H9 (cell line): ENCODE measurements at regions not wholly inside any gene's neighbourhood (a gene's known extent, or its start where the extent isn't known, plus 50 kb on each side); places are given as distances from the start of the nearest gene placed in this dataset.

Source experiments
- DNase-seq: peaks from one replicate; pipeline ENCODE4 v3.0.0-alpha.2; 2017
- H2AFZ ChIP-seq: one replicate; pipeline ENCODE4 v1.6.1; 2013; ENCODE audit warnings: mild to moderate bottlenecking, low read length, control low read depth, moderate library complexity
- H2AK5ac ChIP-seq: 2 replicates; pipeline ENCODE4 v1.6.1; 2013; ENCODE audit warnings: low read length, control low read depth, mixed read lengths; ENCODE audit not compliant: insufficient read length
- H2BK120ac ChIP-seq: one replicate; pipeline ENCODE4 v1.6.1; 2013; ENCODE audit warnings: low read depth, mild to moderate bottlenecking, low read length, control low read depth, inconsistent platforms; ENCODE audit not compliant: poor library complexity, severe bottlenecking
- H2BK12ac ChIP-seq: 2 replicates; pipeline ENCODE4 v1.6.1; 2013; ENCODE audit warnings: low read length, control low read depth, mixed read lengths, low read depth; ENCODE audit not compliant: insufficient read length
- H2BK15ac ChIP-seq: 2 replicates; pipeline ENCODE4 v1.6.1; 2013; ENCODE audit warnings: low read depth, low read length, control low read depth
- H2BK20ac ChIP-seq: one replicate; pipeline ENCODE4 v1.6.1; 2013; ENCODE audit warnings: low read depth, mild to moderate bottlenecking, low read length, control low read depth, inconsistent platforms; ENCODE audit not compliant: poor library complexity, severe bottlenecking
- H2BK5ac ChIP-seq: 2 replicates; pipeline ENCODE4 v1.6.1; 2013; ENCODE audit warnings: low read length, control low read depth, mixed read lengths; ENCODE audit not compliant: insufficient read length
- H3K14ac ChIP-seq: 2 replicates; pipeline ENCODE4 v1.6.1; 2013; ENCODE audit warnings: low read length, control low read depth; ENCODE audit not compliant: insufficient read depth
- H3K18ac ChIP-seq: 2 replicates; pipeline ENCODE4 v1.6.1; 2013; ENCODE audit warnings: low read depth, mild to moderate bottlenecking, mixed read lengths, low read length, control low read depth; ENCODE audit not compliant: insufficient read length
- H3K23ac ChIP-seq: 2 replicates; pipeline ENCODE4 v1.6.1; 2013; ENCODE audit warnings: low read length, control low read depth, mixed read lengths, low read depth; ENCODE audit not compliant: insufficient read length
- H3K23me2 ChIP-seq: 2 replicates; pipeline ENCODE4 v1.6.1; 2013; ENCODE audit warnings: low read depth, mild to moderate bottlenecking, mixed read lengths, low read length, control low read depth; ENCODE audit not compliant: insufficient read length, poor library complexity, severe bottlenecking
- H3K27ac ChIP-seq: 2 replicates; pipeline ENCODE4 v1.5.1; 2013; ENCODE audit warnings: low read length, control low read depth, mixed read lengths, low read depth; ENCODE audit not compliant: insufficient read length
- H3K27me3 ChIP-seq: 2 replicates; pipeline ENCODE4 v1.6.1; 2013; ENCODE audit warnings: low read length, control low read depth, inconsistent platforms; ENCODE audit not compliant: insufficient read depth
- H3K4ac ChIP-seq: 2 replicates; pipeline ENCODE4 v1.6.1; 2013; ENCODE audit warnings: low read depth, mild to moderate bottlenecking, control low read depth, inconsistent platforms, low read length, moderate library complexity
- H3K4me1 ChIP-seq: 2 replicates; pipeline ENCODE4 v1.6.1; 2013; ENCODE audit warnings: low read length, control low read depth, inconsistent platforms; ENCODE audit not compliant: insufficient read depth
- H3K4me2 ChIP-seq: 2 replicates; pipeline ENCODE4 v1.6.1; 2013; ENCODE audit warnings: low read length, control low read depth, mixed read lengths; ENCODE audit not compliant: insufficient read length, insufficient read depth
- H3K56ac ChIP-seq: 2 replicates; pipeline ENCODE4 v1.6.1; 2013; ENCODE audit warnings: low read depth, mild to moderate bottlenecking, mixed read lengths, low read length, control low read depth; ENCODE audit not compliant: insufficient read length
- H3K79me1 ChIP-seq: 2 replicates; pipeline ENCODE4 v1.6.1; 2013; ENCODE audit warnings: low read depth, mild to moderate bottlenecking, moderate library complexity, low read length, control low read depth, inconsistent platforms; ENCODE audit not compliant: insufficient read depth, poor library complexity, severe bottlenecking
- H3K79me2 ChIP-seq: 2 replicates; pipeline ENCODE4 v1.6.1; 2013; ENCODE audit warnings: low read length, control low read depth, inconsistent platforms; ENCODE audit not compliant: insufficient read depth
- H3K9ac ChIP-seq: 2 replicates; pipeline ENCODE4 v1.6.1; 2013; ENCODE audit warnings: low read length, control low read depth, mixed read lengths; ENCODE audit not compliant: insufficient read length; ENCODE audit errors: extremely low read depth
- H3K9me3 ChIP-seq: one replicate; pipeline ENCODE4 v1.6.1; 2013; ENCODE audit warnings: low read depth, low read length, inconsistent platforms; ENCODE audit not compliant: control insufficient read depth
- H3T11ph ChIP-seq: one replicate; pipeline ENCODE4 v1.6.1; 2013; ENCODE audit warnings: mild to moderate bottlenecking, low read length, control low read depth, inconsistent platforms
- H4K20me1 ChIP-seq: one replicate; pipeline ENCODE4 v1.6.1; 2013; ENCODE audit not compliant: control insufficient read depth, insufficient read length, insufficient read depth
- H4K5ac ChIP-seq: 2 replicates; pipeline ENCODE4 v1.6.1; 2013; ENCODE audit warnings: low read depth, mild to moderate bottlenecking, mixed read lengths, low read length, control low read depth; ENCODE audit not compliant: insufficient read length
- H4K8ac ChIP-seq: replicated peaks from 2 replicates; pipeline ENCODE4 v1.6.1; 2013; ENCODE audit warnings: low read length, control low read depth, mixed read lengths, low read depth; ENCODE audit not compliant: insufficient read length
- H4K91ac ChIP-seq: 2 replicates; pipeline ENCODE4 v1.6.1; 2013; ENCODE audit warnings: low read depth, mild to moderate bottlenecking, moderate library complexity, mixed read lengths, low read length, control low read depth; ENCODE audit not compliant: insufficient read length
- H3K27ac Mint-ChIP-seq, 3 experiments: 2 replicates in 2 of 3; 3 replicates in 1 of 3; pipeline ENCODE4 v1.8.0; 2020 to 2021; ENCODE audit warnings: mixed read lengths in 3 of 3, mild to moderate bottlenecking in 1 of 3, moderate library complexity in 1 of 3
- H3K27me3 Mint-ChIP-seq: 2 replicates; pipeline ENCODE4 v1.8.0; 2021; ENCODE audit warnings: low read depth, mild to moderate bottlenecking, moderate library complexity, mixed read lengths
- H3K36me3 Mint-ChIP-seq, 3 experiments: 2 replicates in 2 of 3; 3 replicates in 1 of 3; pipeline ENCODE4 v1.8.0; 2020 to 2021; ENCODE audit warnings: low read depth in 3 of 3, mixed read lengths in 3 of 3; ENCODE audit not compliant: insufficient read depth in 1 of 3
- H3K4me1 Mint-ChIP-seq, 2 experiments: 2 replicates each; pipeline ENCODE4 v1.8.0; 2020; ENCODE audit warnings: mixed read lengths in 2 of 2
- H3K4me3 Mint-ChIP-seq, 2 experiments: 2 replicates in 1 of 2; 3 replicates in 1 of 2; pipeline ENCODE4 v1.8.0; 2020 to 2021; ENCODE audit warnings: mild to moderate bottlenecking in 2 of 2, mixed read lengths in 2 of 2, moderate library complexity in 1 of 2
- H3K9me3 Mint-ChIP-seq, 2 experiments: 2 replicates in 1 of 2; 3 replicates in 1 of 2; pipeline ENCODE4 v1.8.0; 2020; ENCODE audit warnings: mild to moderate bottlenecking in 2 of 2, mixed read lengths in 2 of 2, moderate library complexity in 1 of 2
- WGBS: extraction: QIAGEN DNeasy Blood & Tissue Kit; methylation state at CpG from one replicate; pipeline ENCODE4 v1.1.7; 2013; ENCODE audit warnings: missing lambda C conversion rate, low lambda C conversion rate, mixed read lengths; ENCODE audit not compliant: insufficient read length; ENCODE audit errors: extremely low coverage; 5-methylcytosine and 5-hydroxymethylcytosine counted together
- TF ChIP-seq, protein P1 (sequence below): fragments of 200-600 bp; sonication (generic); conservative IDR thresholded peaks from 3 replicates; pipeline ENCODE4 v1.8.0; 2021; ENCODE audit warnings: antibody characterized with exemption, mild to moderate bottlenecking

DNA sequence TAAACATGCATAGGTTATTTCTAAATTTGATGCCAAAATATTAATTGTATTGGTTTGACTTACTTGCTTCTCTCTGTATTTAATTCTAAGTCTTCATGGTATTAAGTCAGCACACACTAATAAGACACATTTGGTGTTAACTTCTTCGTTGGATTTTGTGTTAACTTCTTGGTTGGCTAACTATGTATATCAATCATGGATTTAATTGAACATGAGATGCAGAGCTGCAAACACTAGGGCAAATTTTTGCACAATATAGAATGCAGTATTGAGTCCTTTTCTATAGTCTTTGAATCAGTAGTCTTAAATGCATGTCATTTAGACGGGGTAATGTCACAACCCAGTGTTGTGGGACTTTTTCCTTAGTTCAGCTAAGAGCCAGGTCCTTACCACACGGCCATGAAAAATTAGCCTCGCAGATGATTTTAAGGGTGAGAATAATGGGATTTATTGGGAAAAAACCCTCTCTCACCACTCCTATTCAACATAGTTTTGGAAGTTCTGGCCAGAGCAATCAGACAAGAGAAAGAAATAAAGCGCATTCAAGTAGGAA lies 142.9 kb upstream of the TRIM24 start:
- no peaks in the 10 kb centered on the region for H3K27me3 Mint-ChIP-seq
- peaks cover 11 to 12% of the 10 kb centered on the region in 2 experiments for H3K9me3 Mint-ChIP-seq
- Histone ChIP-seq H3K18ac (no peak overlapping the region), H2AK5ac (no peak overlapping the region), H2BK20ac (no peak overlapping the region), H3K27ac (no peak overlapping the region), H3K79me2 (no peaks in the 10 kb centered on the region), H3K9me3 (no peaks in the 10 kb centered on the region), H3K9ac (no peak overlapping the region), H4K5ac (no peak overlapping the region), H4K8ac (no peak overlapping the region), H2BK15ac (no peak overlapping the region), H2AFZ (no peak overlapping the region), H2BK5ac (no peak overlapping the region), H3K4ac (no peak overlapping the region), H2BK12ac (no peak overlapping the region), H3K23me2 (no peaks in the 10 kb centered on the region), H4K20me1 (no peaks in the 10 kb centered on the region), H3K27me3 (no peaks in the 10 kb centered on the region), H4K91ac (no peak overlapping the region), H3T11ph (no peak overlapping the region), H3K14ac (no peak overlapping the region), H3K23ac (no peak overlapping the region), H2BK120ac (no peak overlapping the region), H3K79me1 (no peaks in the 10 kb centered on the region), H3K4me1 (no peaks in the 10 kb centered on the region; the same call in 1 of the 2 replicates), H3K4me2 (no peak overlapping the region), H3K56ac (no peak overlapping the region)
- TF ChIP-seq, protein P1, sequence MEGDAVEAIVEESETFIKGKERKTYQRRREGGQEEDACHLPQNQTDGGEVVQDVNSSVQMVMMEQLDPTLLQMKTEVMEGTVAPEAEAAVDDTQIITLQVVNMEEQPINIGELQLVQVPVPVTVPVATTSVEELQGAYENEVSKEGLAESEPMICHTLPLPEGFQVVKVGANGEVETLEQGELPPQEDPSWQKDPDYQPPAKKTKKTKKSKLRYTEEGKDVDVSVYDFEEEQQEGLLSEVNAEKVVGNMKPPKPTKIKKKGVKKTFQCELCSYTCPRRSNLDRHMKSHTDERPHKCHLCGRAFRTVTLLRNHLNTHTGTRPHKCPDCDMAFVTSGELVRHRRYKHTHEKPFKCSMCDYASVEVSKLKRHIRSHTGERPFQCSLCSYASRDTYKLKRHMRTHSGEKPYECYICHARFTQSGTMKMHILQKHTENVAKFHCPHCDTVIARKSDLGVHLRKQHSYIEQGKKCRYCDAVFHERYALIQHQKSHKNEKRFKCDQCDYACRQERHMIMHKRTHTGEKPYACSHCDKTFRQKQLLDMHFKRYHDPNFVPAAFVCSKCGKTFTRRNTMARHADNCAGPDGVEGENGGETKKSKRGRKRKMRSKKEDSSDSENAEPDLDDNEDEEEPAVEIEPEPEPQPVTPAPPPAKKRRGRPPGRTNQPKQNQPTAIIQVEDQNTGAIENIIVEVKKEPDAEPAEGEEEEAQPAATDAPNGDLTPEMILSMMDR, result no peak
- no peak for DNase-seq
- no CpG with 5 or more reads among the region's 5 CpGs for WGBS
- H3K36me3 Mint-ChIP-seq, result peaks cover 5 to 14% (median 6%) of the 10 kb centered on the region in 3 experiments; a peak in 6 of 7 replicates
- no peak overlapping the region for H3K4me3 Mint-ChIP-seq
- H3K4me1 Mint-ChIP-seq, result peaks cover 6 to 7% of the 10 kb centered on the region in 2 experiments; a peak in 3 of 4 replicates
- no peak overlapping the region for H3K27ac Mint-ChIP-seq
